Activated naive CD4-positive, alpha-beta T cell treated with anti-CD3 and anti-CD28 coated beads, Interleukin-2, amount 50 U/mL, for 24 hours (primary cell): ENCODE measurements at regions not wholly inside any gene's neighbourhood (a gene's known extent, or its start where the extent isn't known, plus 50 kb on each side); places are given as distances from the start of the nearest gene placed in this dataset.
"Not testable (repeated sequence)": the region's sequence is repeated elsewhere in the genome, so short reads cannot be mapped to it uniquely, and the experiment has no call there.

Experiments used
- H3K27ac Mint-ChIP-seq: one replicate; pipeline ENCODE4 v1.8.0; 2021; ENCODE audit warnings: mild to moderate bottlenecking, mixed read lengths
- H3K27me3 Mint-ChIP-seq: one replicate; pipeline ENCODE4 v1.8.0; 2021; ENCODE audit warnings: mixed read lengths
- H3K36me3 Mint-ChIP-seq: one replicate; pipeline ENCODE4 v1.8.0; 2021; ENCODE audit warnings: mixed read lengths
- H3K4me1 Mint-ChIP-seq: one replicate; pipeline ENCODE4 v1.8.0; 2021; ENCODE audit warnings: mixed read lengths
- H3K4me3 Mint-ChIP-seq: one replicate; pipeline ENCODE4 v1.8.0; 2021; ENCODE audit warnings: mild to moderate bottlenecking, mixed read lengths
- H3K9me3 Mint-ChIP-seq: one replicate; pipeline ENCODE4 v1.8.0; 2021; ENCODE audit warnings: mixed read lengths

DNA sequence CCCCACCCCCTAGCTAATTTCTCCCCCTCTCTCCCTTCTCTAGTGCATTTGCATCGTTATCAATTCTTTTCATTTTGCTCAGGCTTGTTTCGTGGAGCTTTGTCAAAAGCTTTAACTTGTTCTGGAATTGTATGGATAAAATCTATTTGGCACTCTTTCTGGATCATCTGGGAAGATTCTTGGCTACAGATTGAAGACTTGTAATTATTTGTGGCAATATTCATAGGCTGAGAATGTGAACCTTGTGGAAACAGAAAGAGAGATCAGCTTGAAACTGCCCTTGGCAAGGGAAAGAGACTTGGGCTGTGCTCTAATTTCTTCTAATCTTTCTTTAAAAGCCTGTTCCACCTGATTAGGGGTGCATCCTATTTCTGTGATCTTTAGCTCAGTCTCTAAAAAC is 340.6 kb upstream of the DAB2 start:
- H3K4me3 Mint-ChIP-seq = no peak overlapping the region
- H3K9me3 Mint-ChIP-seq = no peaks in the 10 kb centered on the region
- no peak overlapping the region for H3K27ac Mint-ChIP-seq
- no peaks in the 10 kb centered on the region for H3K4me1 Mint-ChIP-seq
- no peaks in the 10 kb centered on the region for H3K36me3 Mint-ChIP-seq
- peaks cover 15% of the 10 kb centered on the region for H3K27me3 Mint-ChIP-seq

DNA sequence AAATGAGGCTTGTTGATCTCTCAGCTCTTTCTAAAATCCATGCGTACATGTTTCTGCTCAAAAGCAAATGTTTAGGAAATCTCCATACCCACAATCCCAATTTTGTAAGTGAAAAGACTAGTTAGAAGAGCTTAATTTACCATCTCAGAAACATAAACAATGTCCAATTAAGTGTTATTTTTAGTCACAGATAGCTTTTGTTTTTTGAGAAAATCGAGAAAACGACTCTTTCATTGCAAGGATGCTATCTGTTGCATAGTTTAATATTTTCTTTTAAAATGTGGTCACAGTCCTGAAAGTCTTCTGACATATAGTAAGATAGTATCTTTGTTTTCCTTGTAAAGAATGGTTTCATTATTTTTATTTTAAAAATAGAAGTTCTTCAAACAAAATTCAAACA is 338.0 kb upstream of the DAB2 start:
- no peaks in the 10 kb centered on the region for H3K4me1 Mint-ChIP-seq
- H3K4me3 Mint-ChIP-seq = no peak overlapping the region
- no peaks in the 10 kb centered on the region for H3K36me3 Mint-ChIP-seq
- no peak overlapping the region for H3K27ac Mint-ChIP-seq
- peaks cover 8% of the 10 kb centered on the region for H3K27me3 Mint-ChIP-seq
- H3K9me3 Mint-ChIP-seq = no peaks in the 10 kb centered on the region

DNA sequence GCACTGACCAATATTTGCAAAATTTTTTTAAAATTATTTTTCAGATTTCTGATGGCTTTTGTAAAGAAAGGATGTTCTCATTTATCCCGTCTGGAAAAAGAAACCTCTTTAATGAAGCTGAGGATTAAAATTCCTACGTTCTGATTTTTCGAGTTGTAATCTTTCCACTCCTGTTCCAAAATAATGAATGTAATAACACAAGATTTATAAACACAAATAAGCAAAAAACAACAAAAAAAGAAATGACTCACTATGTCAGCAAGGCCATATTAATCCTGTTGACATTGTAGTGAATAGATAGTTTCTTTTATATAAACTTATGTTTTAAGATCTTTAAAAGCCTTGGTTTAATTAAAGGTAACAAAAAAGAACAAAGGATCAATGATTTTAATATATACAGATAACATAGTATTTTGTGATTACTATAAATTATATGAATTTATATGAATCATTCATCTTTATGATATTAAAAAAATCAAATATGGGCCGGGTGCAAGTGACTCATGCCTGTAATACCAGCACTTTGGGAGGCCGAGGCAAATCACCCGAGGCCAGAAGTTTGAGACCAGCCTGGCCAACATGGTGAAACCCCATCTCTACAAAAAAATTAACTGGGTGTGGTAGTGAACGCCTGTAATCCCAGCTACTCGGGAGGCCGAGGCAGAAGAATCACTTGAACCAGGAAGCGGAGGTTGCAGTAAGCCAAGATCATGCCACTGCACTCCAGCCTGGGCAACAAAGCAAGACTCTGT is 336.6 kb upstream of the DAB2 start:
- Mint-ChIP-seq H3K4me3 (no peak overlapping the region), H3K27ac (no peak overlapping the region), H3K36me3 (no peaks in the 10 kb centered on the region), H3K9me3 (no peaks in the 10 kb centered on the region), H3K27me3 (peaks cover 4% of the 10 kb centered on the region), H3K4me1 (no peaks in the 10 kb centered on the region)

DNA sequence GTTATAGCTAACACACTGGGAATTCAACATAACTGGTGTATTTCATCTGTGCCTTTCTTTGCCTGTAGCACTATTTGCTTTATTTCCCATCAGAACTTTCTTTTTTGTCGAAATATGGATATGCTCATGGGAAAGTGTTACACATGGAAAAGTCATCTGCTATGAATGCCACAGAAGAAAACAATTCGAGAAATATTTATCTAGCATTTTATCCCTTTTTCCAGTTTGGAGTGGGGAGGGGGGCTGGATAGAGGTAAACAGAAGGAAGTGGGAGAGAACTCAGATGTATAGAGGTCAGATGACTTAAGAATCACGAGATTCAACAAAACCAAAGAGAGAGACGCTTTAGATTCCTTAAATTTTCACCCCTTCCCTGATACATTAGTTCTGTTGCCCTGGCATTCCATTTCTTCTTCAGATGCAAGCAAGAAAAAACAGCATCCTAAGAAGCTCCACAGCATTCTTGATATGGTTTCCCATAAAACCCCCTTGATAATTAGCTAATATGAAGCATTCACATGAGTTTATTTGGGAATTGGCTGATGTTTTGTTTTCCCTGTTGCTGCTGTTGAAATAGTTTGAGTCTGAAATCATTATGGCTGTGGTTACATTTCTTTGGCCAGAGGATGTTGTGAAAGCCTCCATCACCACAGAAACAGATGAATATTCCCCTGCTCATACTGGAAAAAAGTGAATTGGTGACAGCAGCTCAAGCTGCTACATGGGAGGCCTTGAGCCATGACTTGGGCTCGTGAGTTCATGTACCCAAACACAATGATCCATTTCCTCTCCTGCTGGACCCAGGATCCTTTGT is 335.8 kb upstream of the DAB2 start:
- Mint-ChIP-seq H3K27ac (no peak overlapping the region), H3K27me3 (peaks cover 4% of the 10 kb centered on the region), H3K4me1 (no peaks in the 10 kb centered on the region), H3K36me3 (no peaks in the 10 kb centered on the region), H3K4me3 (no peak overlapping the region), H3K9me3 (no peaks in the 10 kb centered on the region)

DNA sequence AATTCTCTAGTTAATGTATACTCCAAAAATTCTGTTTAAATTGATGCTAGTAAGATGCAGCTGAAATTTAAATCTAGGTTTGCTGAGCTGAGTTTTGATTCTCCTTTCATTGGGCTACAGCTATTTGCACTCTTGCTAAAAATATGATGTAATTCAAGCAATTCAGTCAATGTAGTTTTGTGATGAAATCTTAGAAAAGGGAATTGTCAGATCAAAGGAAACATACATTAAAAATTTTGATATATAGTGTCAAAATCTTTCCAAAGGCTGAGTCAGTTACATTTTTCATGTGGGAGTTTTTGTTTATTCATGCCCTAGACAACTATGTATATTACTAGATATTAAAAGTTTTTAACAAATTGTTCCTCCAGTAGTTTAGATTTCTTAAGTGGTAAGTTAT is 334.9 kb upstream of the DAB2 start:
- Mint-ChIP-seq H3K9me3 (no peaks in the 10 kb centered on the region), H3K27ac (no peak overlapping the region), H3K36me3 (no peaks in the 10 kb centered on the region), H3K27me3 (peaks cover 1% of the 10 kb centered on the region), H3K4me1 (no peaks in the 10 kb centered on the region), H3K4me3 (no peak overlapping the region)

DNA sequence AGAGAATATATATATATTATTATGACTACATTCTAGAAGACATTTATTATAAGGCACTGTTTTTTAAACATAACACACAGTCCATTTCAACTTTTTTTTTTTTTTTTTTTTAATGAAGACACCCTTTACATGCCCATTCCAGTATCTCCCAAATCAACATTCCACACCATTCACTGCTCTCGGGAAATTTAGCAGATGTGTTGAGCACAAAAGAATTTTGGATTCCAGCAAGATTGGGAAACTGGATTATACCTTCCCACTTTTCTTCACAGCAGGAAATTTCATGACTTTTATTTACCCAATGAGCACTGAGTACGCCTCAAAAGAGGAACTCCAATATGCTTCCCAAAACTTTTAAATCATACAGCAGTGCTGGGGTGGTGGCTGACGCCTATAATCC is 333.6 kb upstream of the DAB2 start:
- Mint-ChIP-seq H3K36me3 (no peaks in the 10 kb centered on the region), H3K27me3 (peaks cover 4% of the 10 kb centered on the region), H3K9me3 (no peaks in the 10 kb centered on the region), H3K4me1 (no peaks in the 10 kb centered on the region), H3K4me3 (no peak overlapping the region), H3K27ac (no peak overlapping the region)

DNA sequence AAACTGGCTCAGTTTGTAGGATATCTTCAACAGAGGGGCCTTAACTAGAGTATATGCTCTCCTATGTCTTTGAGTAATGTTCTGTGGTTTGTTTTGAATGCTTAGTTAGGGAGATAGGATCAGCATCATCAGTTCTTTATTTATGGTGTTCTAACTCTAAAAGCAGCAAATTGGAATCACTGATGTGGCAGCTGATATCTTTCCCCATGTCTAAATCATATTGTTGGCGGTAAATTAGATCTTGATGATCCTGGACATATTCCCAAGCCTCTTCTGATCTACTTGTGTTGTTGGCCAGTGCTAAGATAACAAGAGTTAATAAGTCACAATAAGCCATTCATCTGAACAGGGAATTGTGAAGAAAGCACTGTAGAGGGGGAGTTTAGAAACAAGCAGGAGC is 332.4 kb upstream of the DAB2 start:
- Mint-ChIP-seq H3K4me3 (no peak overlapping the region), H3K36me3 (no peaks in the 10 kb centered on the region), H3K27ac (no peak overlapping the region), H3K27me3 (peaks cover 5% of the 10 kb centered on the region), H3K4me1 (no peaks in the 10 kb centered on the region), H3K9me3 (no peaks in the 10 kb centered on the region)

DNA sequence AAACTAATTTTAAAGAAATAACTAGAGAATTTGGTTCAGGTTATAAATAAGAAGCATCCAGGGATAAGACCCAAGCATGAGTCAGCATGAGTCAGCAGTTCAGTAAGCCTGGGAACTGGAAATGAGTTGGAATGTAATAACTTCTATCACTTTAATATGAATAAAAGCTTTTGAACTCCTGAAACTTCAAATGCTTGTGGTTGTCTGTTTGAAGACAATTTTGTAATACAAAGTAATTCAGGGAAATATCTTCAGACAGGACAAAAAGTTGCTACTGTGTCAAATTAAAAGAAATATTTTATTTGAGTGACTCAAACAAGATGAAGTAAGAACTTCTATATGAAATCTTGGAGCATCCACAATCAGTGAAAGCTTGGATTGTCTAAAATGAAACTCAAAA is 331.2 kb upstream of the DAB2 start:
- no peaks in the 10 kb centered on the region for H3K9me3 Mint-ChIP-seq
- H3K36me3 Mint-ChIP-seq = no peaks in the 10 kb centered on the region
- H3K27me3 Mint-ChIP-seq = peaks cover 6% of the 10 kb centered on the region
- no peaks in the 10 kb centered on the region for H3K4me1 Mint-ChIP-seq
- no peak overlapping the region for H3K4me3 Mint-ChIP-seq
- no peak overlapping the region for H3K27ac Mint-ChIP-seq

DNA sequence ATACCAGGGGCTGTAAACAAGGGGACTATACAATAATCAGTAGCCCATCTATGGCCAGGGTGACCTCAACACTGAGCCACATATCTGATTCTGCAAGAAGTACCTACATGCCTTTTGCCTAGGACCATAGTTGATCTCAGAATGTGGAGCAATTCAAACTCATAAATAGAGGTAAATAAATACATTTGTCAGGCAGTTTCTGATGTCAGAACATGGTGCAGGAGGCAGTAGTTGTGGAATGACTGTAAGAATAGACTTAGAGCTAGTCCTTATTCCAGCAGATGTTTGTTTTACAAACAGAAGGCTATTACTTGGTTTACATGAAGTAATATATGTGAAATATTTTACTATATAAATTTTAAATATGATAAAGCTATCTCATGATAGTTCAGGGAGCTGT is 330.7 kb upstream of the DAB2 start:
- Mint-ChIP-seq H3K27ac (no peak overlapping the region), H3K27me3 (peaks cover 6% of the 10 kb centered on the region), H3K4me3 (no peak overlapping the region), H3K4me1 (no peaks in the 10 kb centered on the region), H3K9me3 (no peaks in the 10 kb centered on the region), H3K36me3 (no peaks in the 10 kb centered on the region)

DNA sequence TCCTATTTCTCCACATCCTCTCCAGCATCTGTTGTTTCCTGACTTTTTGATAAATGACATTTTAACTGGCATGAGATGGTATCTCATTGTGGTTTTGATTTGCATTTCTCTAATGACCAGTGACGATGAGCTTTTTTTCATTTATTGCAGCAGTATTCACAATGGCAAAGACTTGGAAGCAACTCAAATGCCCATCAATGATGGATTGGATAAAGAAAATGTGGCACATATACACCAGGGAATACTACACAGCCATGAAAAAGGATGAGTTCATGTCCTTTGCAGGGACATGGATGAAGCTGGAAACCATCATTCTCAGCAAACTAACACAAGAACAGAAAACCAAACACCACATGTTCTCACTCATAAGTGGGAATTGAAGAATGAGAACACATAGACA is 329.0 kb upstream of the DAB2 start:
- H3K9me3 Mint-ChIP-seq, H3K4me3 Mint-ChIP-seq, H3K4me1 Mint-ChIP-seq, H3K27ac Mint-ChIP-seq, H3K36me3 Mint-ChIP-seq, H3K27me3 Mint-ChIP-seq: not testable (repeated sequence)

DNA sequence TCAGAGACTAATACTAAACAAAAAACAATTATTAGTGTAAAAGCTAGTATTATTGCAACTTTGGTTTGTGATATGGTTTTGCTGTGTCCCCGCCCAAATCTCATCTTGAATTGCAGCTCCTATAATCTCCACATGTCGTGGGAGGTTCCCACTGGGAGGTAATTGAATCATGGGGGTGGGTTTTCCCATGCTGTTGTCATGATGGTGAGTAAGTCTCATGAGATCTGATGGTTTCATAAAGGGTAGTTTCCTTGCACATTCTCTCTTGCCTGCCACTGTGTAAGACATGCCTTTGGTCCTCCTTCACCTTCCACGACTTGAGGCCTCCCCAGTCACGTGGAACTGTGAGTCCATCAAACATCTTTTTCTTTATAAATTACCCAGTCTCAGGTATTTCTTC is 325.9 kb upstream of the DAB2 start:
- Mint-ChIP-seq H3K4me3 (no peak overlapping the region), H3K36me3 (no peaks in the 10 kb centered on the region), H3K27me3 (peaks cover 4% of the 10 kb centered on the region), H3K9me3 (no peaks in the 10 kb centered on the region), H3K27ac (no peak overlapping the region), H3K4me1 (no peaks in the 10 kb centered on the region)

DNA sequence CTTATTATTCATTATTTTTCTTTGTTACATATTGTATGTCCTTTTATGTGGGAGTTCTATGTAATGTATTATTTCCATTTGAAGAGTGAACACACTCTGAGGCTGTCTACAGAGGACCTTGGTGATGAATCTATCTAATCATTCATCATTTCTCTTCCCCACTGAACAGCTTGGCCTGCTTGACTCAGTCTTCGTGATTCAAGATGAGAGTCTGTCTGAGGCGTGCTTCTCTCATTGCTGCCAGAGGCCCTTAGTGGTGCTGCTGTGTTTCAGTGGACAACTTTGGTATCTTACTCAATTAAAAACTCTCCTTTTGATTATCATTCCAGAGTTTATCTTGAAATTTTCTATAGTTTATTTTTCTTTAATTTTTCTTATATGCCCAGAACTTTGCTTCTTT is 318.1 kb upstream of the DAB2 start:
- Mint-ChIP-seq H3K9me3 (no peaks in the 10 kb centered on the region), H3K4me3 (no peak overlapping the region), H3K36me3 (no peaks in the 10 kb centered on the region), H3K27ac (no peak overlapping the region), H3K27me3 (peaks cover 7% of the 10 kb centered on the region), H3K4me1 (no peaks in the 10 kb centered on the region)

DNA sequence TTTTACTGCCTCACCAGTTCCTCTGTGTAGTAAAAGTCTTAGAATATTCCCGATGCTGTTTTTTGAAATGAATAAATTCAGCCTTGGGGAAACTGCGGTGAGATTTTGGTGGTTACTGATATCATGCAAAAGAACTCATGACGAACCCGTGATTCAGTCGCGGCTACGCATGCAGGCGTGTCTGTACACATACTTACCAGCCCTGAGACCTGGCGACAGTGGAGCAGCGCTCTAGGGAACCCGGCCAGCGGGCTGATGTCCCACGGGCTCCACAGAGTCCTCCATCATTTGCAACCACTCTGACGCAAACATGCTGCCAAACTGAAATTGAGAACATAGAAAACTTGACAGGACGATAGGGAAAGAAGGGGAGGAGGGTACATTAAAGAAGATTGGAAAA is 315.6 kb upstream of the DAB2 start:
- Mint-ChIP-seq H3K9me3 (no peaks in the 10 kb centered on the region), H3K4me1 (no peaks in the 10 kb centered on the region), H3K36me3 (no peaks in the 10 kb centered on the region), H3K27me3 (peaks cover 13% of the 10 kb centered on the region), H3K4me3 (no peak overlapping the region), H3K27ac (no peak overlapping the region)

DNA sequence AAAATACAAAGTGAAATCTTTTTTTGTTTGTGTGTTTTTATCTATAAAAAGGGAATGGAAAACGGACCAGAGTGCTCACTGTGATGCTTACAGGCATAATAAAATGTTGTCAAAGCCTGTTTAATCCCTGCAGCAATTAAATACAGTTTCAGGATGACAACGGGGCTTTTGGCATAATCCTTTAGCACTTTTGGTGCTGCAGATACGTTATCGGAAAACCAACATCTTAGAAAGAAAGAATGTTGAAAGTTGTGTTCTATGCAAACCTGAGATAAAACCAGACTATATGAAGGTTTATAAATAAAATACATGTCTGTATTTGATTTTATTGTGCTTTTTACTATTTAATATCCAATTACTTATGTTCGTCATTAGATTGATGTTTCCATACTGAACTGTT is 307.4 kb upstream of the DAB2 start:
- H3K4me1 Mint-ChIP-seq = no peaks in the 10 kb centered on the region
- peaks cover 8% of the 10 kb centered on the region for H3K27me3 Mint-ChIP-seq
- no peaks in the 10 kb centered on the region for H3K9me3 Mint-ChIP-seq
- no peaks in the 10 kb centered on the region for H3K36me3 Mint-ChIP-seq
- H3K4me3 Mint-ChIP-seq = no peak overlapping the region
- H3K27ac Mint-ChIP-seq = no peak overlapping the region

DNA sequence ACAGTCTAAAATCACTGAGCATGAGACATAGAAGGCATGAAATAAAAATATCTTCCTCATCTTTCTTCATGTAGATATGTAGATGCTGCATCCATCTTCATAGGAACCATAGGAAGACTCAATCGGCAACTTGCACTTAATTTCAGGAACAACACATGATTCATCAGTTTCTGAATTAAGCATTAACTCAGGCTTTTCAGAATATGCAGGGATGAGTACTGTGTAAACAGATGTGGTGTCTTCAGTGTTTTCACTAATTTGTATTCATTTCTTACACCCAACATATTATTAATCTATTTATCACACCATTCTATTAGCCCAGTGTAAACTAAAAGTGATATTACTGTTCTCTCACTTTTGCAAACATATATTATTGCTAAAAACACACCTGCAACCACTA is 305.9 kb upstream of the DAB2 start:
- no peaks in the 10 kb centered on the region for H3K4me1 Mint-ChIP-seq
- H3K9me3 Mint-ChIP-seq = no peaks in the 10 kb centered on the region
- no peaks in the 10 kb centered on the region for H3K36me3 Mint-ChIP-seq
- peaks cover 5% of the 10 kb centered on the region for H3K27me3 Mint-ChIP-seq
- H3K4me3 Mint-ChIP-seq = no peak overlapping the region
- H3K27ac Mint-ChIP-seq = no peak overlapping the region

DNA sequence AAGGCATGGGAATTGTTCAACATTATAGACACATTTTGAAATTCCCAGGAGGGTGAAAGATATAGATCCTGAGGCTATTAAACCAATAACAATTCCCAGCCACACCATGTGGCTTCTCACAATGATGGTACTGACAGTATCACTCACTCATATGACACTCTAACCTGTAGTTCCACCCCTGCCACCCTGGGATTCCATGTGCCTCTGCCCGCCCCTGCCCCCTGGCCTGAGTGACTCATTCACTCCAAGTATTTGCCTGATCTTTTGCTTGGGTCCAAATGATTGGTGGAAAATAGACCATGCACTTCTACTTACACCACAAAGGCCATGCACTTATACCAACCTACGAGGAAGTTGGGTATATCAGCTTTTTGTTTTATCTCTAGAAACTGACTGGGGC is 305.2 kb upstream of the DAB2 start:
- Mint-ChIP-seq H3K27ac (no peak overlapping the region), H3K9me3 (no peaks in the 10 kb centered on the region), H3K36me3 (no peaks in the 10 kb centered on the region), H3K4me1 (no peaks in the 10 kb centered on the region), H3K4me3 (no peak overlapping the region), H3K27me3 (peaks cover 5% of the 10 kb centered on the region)

DNA sequence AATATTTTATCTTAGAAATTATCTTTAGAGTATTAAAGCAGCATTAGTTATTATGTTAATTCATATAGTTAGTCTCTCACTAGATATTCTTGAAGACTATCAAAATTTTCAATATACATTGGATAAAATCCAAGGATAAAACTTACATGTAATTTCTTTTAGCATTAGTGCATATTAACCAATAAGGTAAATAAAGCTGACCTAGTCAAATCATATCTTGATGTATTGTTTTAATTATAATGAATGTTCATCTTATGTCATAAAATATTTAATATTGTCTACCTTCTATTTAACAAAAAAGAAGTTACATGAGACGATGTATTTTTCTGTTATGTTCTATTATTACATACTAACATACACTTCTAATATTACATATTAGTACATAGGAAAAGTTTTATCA is 301.7 kb upstream of the DAB2 start:
- no peaks in the 10 kb centered on the region for H3K36me3 Mint-ChIP-seq
- H3K4me1 Mint-ChIP-seq = no peaks in the 10 kb centered on the region
- H3K4me3 Mint-ChIP-seq = no peak overlapping the region
- H3K9me3 Mint-ChIP-seq = no peaks in the 10 kb centered on the region
- peaks cover 2% of the 10 kb centered on the region for H3K27me3 Mint-ChIP-seq
- no peak overlapping the region for H3K27ac Mint-ChIP-seq
